Iris pigment epithelial cell (primary cell): ENCODE measurements at regions not wholly inside any gene's neighbourhood (a gene's known extent, or its start where the extent isn't known, plus 50 kb on each side); places are given as distances from the start of the nearest gene placed in this dataset.
"Not testable (repeated sequence)": the region's sequence is repeated elsewhere in the genome, so short reads cannot be mapped to it uniquely, and the experiment has no call there.

Experiments used
- DNase-seq: peaks from one replicate; pipeline ENCODE4 v3.0.0-alpha.2; 2011; ENCODE audit warnings: low read depth

GRCh38 chr7:149564340-149565095 lies 66.9 kb upstream of the ZNF746 start:
- DNase-seq, result no peak

- DNase-seq, result peak; percentile 88
These were observed 65.0 kb upstream of the ZNF746 start for GRCh38 chr7:149562602-149563001.

- DNase-seq, result no peak
These were observed 63.5 kb upstream of the ZNF746 start for GRCh38 chr7:149561072-149561471.

- DNase-seq, result peak; percentile 76
These were observed 62.1 kb upstream of the ZNF746 start for GRCh38 chr7:149559711-149560110.

GRCh38 chr7:149558149-149558861 lies 60.7 kb upstream of the ZNF746 start:
- DNase-seq, result no peak

GRCh38 chr7:149556525-149556924 lies 58.9 kb upstream of the ZNF746 start:
- DNase-seq, result not testable (repeated sequence)

GRCh38 chr7:149554821-149555220 lies 57.2 kb upstream of the ZNF746 start:
- DNase-seq, result not testable (repeated sequence)

GRCh38 chr7:149553991-149554390 lies 56.4 kb upstream of the ZNF746 start:
- not testable (repeated sequence) for DNase-seq

GRCh38 chr7:149552799-149553198 lies 55.2 kb upstream of the ZNF746 start:
- no peak for DNase-seq
